ENCODE measurements at regions not wholly inside any gene's neighbourhood (a gene's known extent, or its start where the extent isn't known, plus 50 kb on each side); places are given as distances from the start of the nearest gene placed in this dataset.

DNA sequence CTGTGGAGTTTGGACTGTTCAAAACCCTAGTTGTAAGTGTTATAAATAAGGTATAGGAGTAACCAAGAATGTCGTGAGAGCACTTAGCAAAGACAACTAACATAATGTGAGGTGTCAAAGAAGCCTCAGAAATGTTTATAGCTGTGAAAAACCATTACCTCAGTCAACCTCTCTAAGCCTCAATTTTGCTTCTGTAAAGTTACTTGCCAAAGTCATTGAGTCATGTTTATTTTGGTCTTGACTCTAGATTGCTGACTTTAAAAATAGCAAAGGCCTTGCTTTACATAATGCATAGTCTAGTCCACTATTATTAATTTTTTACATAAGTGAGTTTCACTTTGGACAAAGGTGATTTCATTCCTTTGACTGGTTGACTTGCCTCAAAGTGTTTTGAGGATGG lies 257.6 kb upstream of the CXXC4 start:
- ChIA-PET POLR2A (no interaction called here), CTCF (no interaction called here)
- H3K9me3 Mint-ChIP-seq: no peaks in the 10 kb centered on the region
- H3K27me3 Mint-ChIP-seq: no peaks in the 10 kb centered on the region
- H3K36me3 Mint-ChIP-seq (ENCODE audit: low read depth): no peaks in the 10 kb centered on the region
- TF ChIP-seq, protein P1, sequence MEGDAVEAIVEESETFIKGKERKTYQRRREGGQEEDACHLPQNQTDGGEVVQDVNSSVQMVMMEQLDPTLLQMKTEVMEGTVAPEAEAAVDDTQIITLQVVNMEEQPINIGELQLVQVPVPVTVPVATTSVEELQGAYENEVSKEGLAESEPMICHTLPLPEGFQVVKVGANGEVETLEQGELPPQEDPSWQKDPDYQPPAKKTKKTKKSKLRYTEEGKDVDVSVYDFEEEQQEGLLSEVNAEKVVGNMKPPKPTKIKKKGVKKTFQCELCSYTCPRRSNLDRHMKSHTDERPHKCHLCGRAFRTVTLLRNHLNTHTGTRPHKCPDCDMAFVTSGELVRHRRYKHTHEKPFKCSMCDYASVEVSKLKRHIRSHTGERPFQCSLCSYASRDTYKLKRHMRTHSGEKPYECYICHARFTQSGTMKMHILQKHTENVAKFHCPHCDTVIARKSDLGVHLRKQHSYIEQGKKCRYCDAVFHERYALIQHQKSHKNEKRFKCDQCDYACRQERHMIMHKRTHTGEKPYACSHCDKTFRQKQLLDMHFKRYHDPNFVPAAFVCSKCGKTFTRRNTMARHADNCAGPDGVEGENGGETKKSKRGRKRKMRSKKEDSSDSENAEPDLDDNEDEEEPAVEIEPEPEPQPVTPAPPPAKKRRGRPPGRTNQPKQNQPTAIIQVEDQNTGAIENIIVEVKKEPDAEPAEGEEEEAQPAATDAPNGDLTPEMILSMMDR (IDR thresholded peaks at IDR 0.05): no peak
- no peaks in the 10 kb centered on the region for H3K27me3 ChIP-seq (ENCODE audit: control insufficient read depth in 1 of 2, insufficient read depth in 2 of 2, low read length in 2 of 2)
- H3K4me3 Mint-ChIP-seq: no peak overlapping the region
- no peaks in the 10 kb centered on the region for H3K36me3 ChIP-seq (ENCODE audit: insufficient read depth, low read length)
- no peaks in the 10 kb centered on the region for H3K4me1 Mint-ChIP-seq (ENCODE audit: low read depth)
- intact Hi-C loops (cut with DNase I, micrococcal nuclease): no loop called here
- no peak overlapping the region for H3K4me3 ChIP-seq (ENCODE audit: low read length)
- ATAC-seq (ENCODE audit: poor library complexity) (no peak), DNase-seq (no peak)
- H3K27ac ChIP-seq (ENCODE audit: low read depth in 1 of 2, low read length in 2 of 2): no peak overlapping the region
- H3K4me1 ChIP-seq (ENCODE audit: insufficient read depth, low read length): no peaks in the 10 kb centered on the region
- no peaks in the 10 kb centered on the region for H3K9me3 ChIP-seq (ENCODE audit: control insufficient read depth in 1 of 2, insufficient read depth in 1 of 2, low read length in 2 of 2)
- no peak overlapping the region for H3K27ac Mint-ChIP-seq

DNA sequence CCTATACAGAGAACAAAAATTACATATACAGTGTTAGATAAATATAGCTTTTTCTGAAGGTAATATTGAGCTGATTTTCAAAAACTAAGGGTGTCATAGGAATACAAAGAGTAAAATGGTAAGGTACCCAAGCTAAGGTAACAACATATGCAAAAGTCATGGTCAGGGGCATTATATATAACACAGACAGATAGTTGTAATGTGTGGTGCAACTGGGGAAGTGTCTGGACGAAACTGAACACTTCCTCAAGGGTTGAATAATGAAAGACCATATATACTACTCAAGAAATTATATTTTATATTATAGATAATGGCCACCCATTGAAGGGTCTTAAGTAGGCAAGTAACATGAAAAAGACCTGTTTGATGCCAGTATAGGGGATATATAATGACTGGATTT lies 262.1 kb upstream of the CXXC4 start:
- ChIA-PET POLR2A (no interaction called here), CTCF (no interaction called here)
- no peak for ATAC-seq (ENCODE audit: poor library complexity)
- no peaks in the 10 kb centered on the region for H3K27me3 ChIP-seq (ENCODE audit: control insufficient read depth in 1 of 2, insufficient read depth in 2 of 2, low read length in 2 of 2)
- no peak overlapping the region for H3K4me3 ChIP-seq (ENCODE audit: low read length)
- H3K27ac Mint-ChIP-seq: no peak overlapping the region
- no peak overlapping the region for H3K27ac ChIP-seq (ENCODE audit: low read depth in 1 of 2, low read length in 2 of 2)
- no peaks in the 10 kb centered on the region for H3K9me3 ChIP-seq (ENCODE audit: control insufficient read depth in 1 of 2, insufficient read depth in 1 of 2, low read length in 2 of 2)
- H3K27me3 Mint-ChIP-seq: no peaks in the 10 kb centered on the region
- DNase-seq: no peak
- intact Hi-C loops (cut with DNase I, micrococcal nuclease): no loop called here
- H3K36me3 ChIP-seq (ENCODE audit: insufficient read depth, low read length): no peaks in the 10 kb centered on the region
- no peaks in the 10 kb centered on the region for H3K4me1 Mint-ChIP-seq (ENCODE audit: low read depth)
- TF ChIP-seq, protein P1 (IDR thresholded peaks at IDR 0.05): no peak
- H3K4me1 ChIP-seq (ENCODE audit: insufficient read depth, low read length): no peaks in the 10 kb centered on the region
- no peaks in the 10 kb centered on the region for H3K9me3 Mint-ChIP-seq
- no peaks in the 10 kb centered on the region for H3K36me3 Mint-ChIP-seq (ENCODE audit: low read depth)
- no peak overlapping the region for H3K4me3 Mint-ChIP-seq

DNA sequence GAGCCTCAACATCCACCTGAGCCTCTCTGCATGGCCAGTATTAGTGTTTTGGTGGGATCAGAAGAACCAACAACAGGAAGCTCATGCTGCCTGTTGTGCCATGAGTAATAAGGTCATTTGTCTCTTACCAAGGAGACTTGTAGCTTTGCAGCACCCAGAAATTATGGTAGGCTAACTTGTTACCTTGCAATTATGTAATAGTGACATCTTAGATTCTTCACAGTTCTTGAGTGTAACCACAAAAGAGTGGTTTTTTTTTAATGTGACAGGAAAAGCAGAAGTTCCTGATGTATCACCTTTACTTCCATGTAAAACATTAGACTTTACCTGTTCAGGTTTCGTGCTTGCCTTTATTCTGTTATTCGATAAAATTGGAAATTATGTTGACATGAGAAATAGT lies 263.9 kb upstream of the CXXC4 start:
- no peaks in the 10 kb centered on the region for H3K36me3 Mint-ChIP-seq (ENCODE audit: low read depth)
- Histone ChIP-seq H3K27me3 (ENCODE audit: control insufficient read depth in 1 of 2, insufficient read depth in 2 of 2, low read length in 2 of 2) (no peaks in the 10 kb centered on the region), H3K36me3 (ENCODE audit: insufficient read depth, low read length) (no peaks in the 10 kb centered on the region), H3K27ac (ENCODE audit: low read depth in 1 of 2, low read length in 2 of 2) (no peak overlapping the region), H3K9me3 (ENCODE audit: control insufficient read depth in 1 of 2, insufficient read depth in 1 of 2, low read length in 2 of 2) (no peaks in the 10 kb centered on the region), H3K4me1 (ENCODE audit: insufficient read depth, low read length) (no peaks in the 10 kb centered on the region), H3K4me3 (ENCODE audit: low read length) (no peak overlapping the region)
- ATAC-seq (ENCODE audit: poor library complexity): no peak
- ChIA-PET POLR2A (no interaction called here), CTCF (no interaction called here)
- no peaks in the 10 kb centered on the region for H3K4me1 Mint-ChIP-seq (ENCODE audit: low read depth)
- no peak overlapping the region for H3K27ac Mint-ChIP-seq
- intact Hi-C loops (cut with DNase I, micrococcal nuclease): no loop called here
- H3K27me3 Mint-ChIP-seq: no peaks in the 10 kb centered on the region
- TF ChIP-seq, protein P1 (IDR thresholded peaks at IDR 0.05): no peak
- no peaks in the 10 kb centered on the region for H3K9me3 Mint-ChIP-seq
- no peak overlapping the region for H3K4me3 Mint-ChIP-seq
- no peak for DNase-seq

All from CD4-positive, alpha-beta T cell (primary cell).